ENCODE measurements at regions not wholly inside any gene's neighbourhood (a gene's known extent, or its start where the extent isn't known, plus 50 kb on each side); places are given as distances from the start of the nearest gene placed in this dataset.
"Not testable (repeated sequence)": the region's sequence is repeated elsewhere in the genome, so short reads cannot be mapped to it uniquely, and the experiment has no call there.

DNA sequence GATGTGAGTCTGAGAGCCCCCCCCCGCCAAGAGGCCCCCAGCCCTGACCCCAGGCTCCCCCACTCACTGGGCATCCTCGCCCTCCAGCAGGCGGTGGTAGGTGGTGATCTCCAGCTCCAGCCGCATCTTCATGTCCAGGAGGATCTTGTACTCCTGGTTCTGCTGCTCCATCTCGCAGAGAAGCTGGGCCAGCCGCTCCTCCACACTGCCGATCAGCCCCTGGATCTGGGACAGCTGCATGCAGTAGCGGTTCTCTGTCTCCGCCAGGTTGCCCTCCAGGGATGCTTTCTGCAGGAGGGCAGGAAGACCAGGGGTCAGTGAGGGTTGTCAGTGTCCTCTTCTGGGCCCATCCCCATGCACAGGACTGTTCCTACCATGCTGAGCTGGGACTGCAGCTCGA lies 130.0 kb downstream of the TNFRSF13B start:
- FAIRE-seq; H3K27me3 ChIP-seq (replicated peaks in 1 of 2; ENCODE audit: control insufficient read depth in 2 of 2, insufficient read depth in 2 of 2, low read length in 1 of 2); RAD21 ChIA-PET (ENCODE audit: unreplicated experiment); H3K27ac ChIP-seq (ENCODE audit: control insufficient read depth, insufficient read depth); H4K20me1 ChIP-seq (ENCODE audit: control insufficient read depth, insufficient read depth); H3K4me1 ChIP-seq (ENCODE audit: control insufficient read depth, insufficient read depth, low read length); CTCF ChIA-PET; in situ Hi-C loops (cut with MboI); H3K4me2 ChIP-seq (ENCODE audit: control insufficient read depth, insufficient read depth); H2AFZ ChIP-seq (ENCODE audit: control insufficient read depth, low read depth, low read length); H3K9ac ChIP-seq (ENCODE audit: control insufficient read depth, insufficient read depth, low read length); ATAC-seq; intact Hi-C loops (cut with micrococcal nuclease; ENCODE audit: unreplicated experiment); POLR2A ChIA-PET; H3K9me3 ChIP-seq (replicated peaks; ENCODE audit: control insufficient read depth, insufficient read depth, low read length); H3K36me3 ChIP-seq (ENCODE audit: control insufficient read depth in 2 of 2, insufficient read depth in 2 of 2, low read length in 1 of 2); DNase-seq (ENCODE audit: low read depth, low spot score); BruUV-seq (replicated peaks); H3K4me3 ChIP-seq; SMC1A ChIA-PET (ENCODE audit: uncharacterized antibody, unreplicated experiment); H3K79me2 ChIP-seq (ENCODE audit: control insufficient read depth, insufficient read depth, low read length): not testable (repeated sequence)
- no CpG with 5 or more reads among the region's 10 CpGs for WGBS (ENCODE audit: insufficient coverage, insufficient replicate concordance, low lambda C conversion rate, missing lambda C conversion rate)

DNA sequence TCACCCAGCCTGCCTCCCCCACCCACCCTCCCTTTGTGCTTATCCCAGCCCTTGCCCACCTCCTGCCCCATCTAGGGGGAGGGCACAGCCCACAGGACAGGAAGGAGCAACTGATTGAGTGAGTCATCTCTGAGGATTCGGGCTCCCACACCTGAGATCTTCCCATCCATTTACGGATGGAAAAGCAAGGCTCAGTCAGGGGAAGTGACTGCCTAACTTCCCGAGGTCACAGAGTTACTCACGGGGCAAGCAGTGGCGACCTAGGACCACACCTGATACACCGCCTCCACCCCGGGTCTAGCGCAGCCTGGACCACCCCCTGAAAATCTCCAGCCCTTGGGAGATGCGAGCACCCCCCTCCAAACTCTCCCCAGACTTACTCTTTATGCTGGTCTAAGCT lies 131.7 kb downstream of the TNFRSF13B start:
- H3K9ac ChIP-seq (ENCODE audit: control insufficient read depth, insufficient read depth, low read length); DNase-seq (ENCODE audit: low read depth, low spot score); H3K27me3 ChIP-seq (replicated peaks in 1 of 2; ENCODE audit: control insufficient read depth in 2 of 2, insufficient read depth in 2 of 2, low read length in 1 of 2); H3K4me1 ChIP-seq (ENCODE audit: control insufficient read depth, insufficient read depth, low read length); H4K20me1 ChIP-seq (ENCODE audit: control insufficient read depth, insufficient read depth); ATAC-seq; POLR2A ChIA-PET; H3K79me2 ChIP-seq (ENCODE audit: control insufficient read depth, insufficient read depth, low read length); intact Hi-C loops (cut with micrococcal nuclease; ENCODE audit: unreplicated experiment); H3K27ac ChIP-seq (ENCODE audit: control insufficient read depth, insufficient read depth); H3K9me3 ChIP-seq (replicated peaks; ENCODE audit: control insufficient read depth, insufficient read depth, low read length); H3K4me3 ChIP-seq; H3K36me3 ChIP-seq (ENCODE audit: control insufficient read depth in 2 of 2, insufficient read depth in 2 of 2, low read length in 1 of 2); SMC1A ChIA-PET (ENCODE audit: uncharacterized antibody, unreplicated experiment); CTCF ChIA-PET; FAIRE-seq; H3K4me2 ChIP-seq (ENCODE audit: control insufficient read depth, insufficient read depth); H2AFZ ChIP-seq (ENCODE audit: control insufficient read depth, low read depth, low read length); RAD21 ChIA-PET (ENCODE audit: unreplicated experiment); in situ Hi-C loops (cut with MboI); BruUV-seq (replicated peaks): not testable (repeated sequence)
- WGBS (ENCODE audit: insufficient coverage, insufficient replicate concordance, low lambda C conversion rate, missing lambda C conversion rate) = 25% methylated on average over 7 of the region's 9 CpGs

DNA sequence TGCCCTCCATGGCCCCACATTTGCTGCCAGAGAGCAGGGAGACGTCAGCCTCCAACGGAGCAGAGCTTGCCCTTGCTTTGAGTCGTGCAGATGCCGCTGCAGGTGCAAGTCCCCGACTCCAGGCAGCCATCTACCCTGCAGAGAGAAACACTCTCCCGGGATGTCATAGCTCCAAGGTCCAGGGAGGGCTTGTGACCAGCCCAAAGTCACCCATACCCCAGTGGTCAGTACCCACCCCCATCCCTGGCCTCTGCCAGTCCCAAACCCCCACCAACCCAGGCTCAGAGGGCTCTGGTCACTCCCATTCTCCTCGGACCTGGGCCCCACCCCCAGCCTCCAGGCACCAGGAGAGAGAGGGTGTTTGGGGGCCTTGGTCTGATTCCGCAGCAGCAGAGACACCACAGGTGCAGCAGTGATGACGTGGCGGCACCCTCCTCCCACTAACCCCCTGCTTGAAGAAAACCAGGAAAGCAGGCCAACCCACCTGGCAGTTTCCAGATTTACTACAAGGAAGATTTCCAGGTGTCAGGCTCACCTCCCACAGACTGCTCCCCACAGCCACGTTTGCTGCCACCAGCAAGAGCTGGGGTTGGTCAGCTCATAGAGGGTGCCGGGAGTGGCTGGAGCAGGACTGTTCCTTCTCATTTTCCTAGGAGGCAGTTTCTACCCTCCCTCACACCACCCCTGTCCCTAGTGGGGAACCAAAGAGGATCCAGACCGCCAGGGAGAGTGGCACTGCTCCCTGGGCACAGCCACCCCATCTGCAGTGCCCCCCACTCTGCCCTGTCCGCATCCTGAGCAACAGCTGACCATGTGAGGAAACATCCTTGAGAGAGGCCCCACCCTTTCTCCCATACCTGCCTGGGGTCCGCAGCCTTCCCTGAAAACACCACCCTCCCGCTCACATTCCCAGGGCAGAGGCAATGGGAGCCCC lies 132.4 kb downstream of the TNFRSF13B start:
- H3K4me3 ChIP-seq; H3K9me3 ChIP-seq (replicated peaks; ENCODE audit: control insufficient read depth, insufficient read depth, low read length); H3K27ac ChIP-seq (ENCODE audit: control insufficient read depth, insufficient read depth); SMC1A ChIA-PET (ENCODE audit: uncharacterized antibody, unreplicated experiment); ATAC-seq; intact Hi-C loops (cut with micrococcal nuclease; ENCODE audit: unreplicated experiment); H3K4me2 ChIP-seq (ENCODE audit: control insufficient read depth, insufficient read depth); H4K20me1 ChIP-seq (ENCODE audit: control insufficient read depth, insufficient read depth); H2AFZ ChIP-seq (ENCODE audit: control insufficient read depth, low read depth, low read length); FAIRE-seq; H3K79me2 ChIP-seq (ENCODE audit: control insufficient read depth, insufficient read depth, low read length); RAD21 ChIA-PET (ENCODE audit: unreplicated experiment); H3K27me3 ChIP-seq (replicated peaks in 1 of 2; ENCODE audit: control insufficient read depth in 2 of 2, insufficient read depth in 2 of 2, low read length in 1 of 2); DNase-seq (ENCODE audit: low read depth, low spot score); H3K36me3 ChIP-seq (ENCODE audit: control insufficient read depth in 2 of 2, insufficient read depth in 2 of 2, low read length in 1 of 2); in situ Hi-C loops (cut with MboI); H3K4me1 ChIP-seq (ENCODE audit: control insufficient read depth, insufficient read depth, low read length); BruUV-seq (replicated peaks); H3K9ac ChIP-seq (ENCODE audit: control insufficient read depth, insufficient read depth, low read length); CTCF ChIA-PET; POLR2A ChIA-PET: not testable (repeated sequence)
- 10% methylated on average over 4 of the region's 16 CpGs for WGBS (ENCODE audit: insufficient coverage, insufficient replicate concordance, low lambda C conversion rate, missing lambda C conversion rate)

DNA sequence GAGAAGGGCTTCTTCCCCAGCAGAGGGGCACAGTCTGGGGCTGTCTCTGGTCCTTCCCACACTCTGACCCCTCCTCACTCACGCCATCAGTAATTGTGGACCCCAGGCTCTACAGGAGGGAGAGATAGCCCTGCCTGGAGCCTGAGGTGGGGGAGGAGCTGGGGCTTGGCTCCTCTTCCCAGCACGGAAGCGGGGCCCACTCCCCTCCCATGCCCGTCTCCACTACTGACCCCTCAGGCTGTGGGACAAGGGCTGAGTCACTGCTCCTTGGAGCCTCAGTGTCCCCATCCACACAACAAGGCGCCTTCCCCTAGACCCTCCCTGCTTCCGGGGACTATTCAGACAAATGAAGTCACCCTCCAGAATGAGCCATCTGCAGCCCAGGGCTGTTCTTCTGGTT lies 133.1 kb downstream of the TNFRSF13B start:
- WGBS (ENCODE audit: insufficient coverage, insufficient replicate concordance, low lambda C conversion rate, missing lambda C conversion rate) = no CpG with 5 or more reads among the region's 6 CpGs
- not testable (repeated sequence) for FAIRE-seq

More for the DNA sequence above, 133.1 kb downstream of the TNFRSF13B start:
- H3K9ac ChIP-seq (ENCODE audit: control insufficient read depth, insufficient read depth, low read length); ATAC-seq; H3K27me3 ChIP-seq (replicated peaks in 1 of 2; ENCODE audit: control insufficient read depth in 2 of 2, insufficient read depth in 2 of 2, low read length in 1 of 2); CTCF ChIA-PET; SMC1A ChIA-PET (ENCODE audit: uncharacterized antibody, unreplicated experiment); BruUV-seq (replicated peaks); POLR2A ChIA-PET; H3K79me2 ChIP-seq (ENCODE audit: control insufficient read depth, insufficient read depth, low read length); RAD21 ChIA-PET (ENCODE audit: unreplicated experiment); H3K27ac ChIP-seq (ENCODE audit: control insufficient read depth, insufficient read depth); H3K4me3 ChIP-seq; in situ Hi-C loops (cut with MboI); DNase-seq (ENCODE audit: low read depth, low spot score); H2AFZ ChIP-seq (ENCODE audit: control insufficient read depth, low read depth, low read length); intact Hi-C loops (cut with micrococcal nuclease; ENCODE audit: unreplicated experiment); H3K36me3 ChIP-seq (ENCODE audit: control insufficient read depth in 2 of 2, insufficient read depth in 2 of 2, low read length in 1 of 2); H4K20me1 ChIP-seq (ENCODE audit: control insufficient read depth, insufficient read depth); H3K4me2 ChIP-seq (ENCODE audit: control insufficient read depth, insufficient read depth); H3K9me3 ChIP-seq (replicated peaks; ENCODE audit: control insufficient read depth, insufficient read depth, low read length); H3K4me1 ChIP-seq (ENCODE audit: control insufficient read depth, insufficient read depth, low read length): not testable (repeated sequence)

All from GM12878 (cell line).